ENCODE measurements at regions not wholly inside any gene's neighbourhood (a gene's known extent, or its start where the extent isn't known, plus 50 kb on each side); places are given as distances from the start of the nearest gene placed in this dataset.

- Histone ChIP-seq H3K27me3 (ENCODE audit: control insufficient read depth, insufficient read depth, low read length) (peaks cover 9% of the 10 kb centered on the region), H3K36me3 (ENCODE audit: control insufficient read depth, insufficient read depth, low read length) (no peaks in the 10 kb centered on the region), H3K4me3 (ENCODE audit: low read depth, low read length) (peak overlapping the region; percentile 10)
- TF ChIP-seq CTCF (IDR thresholded peaks at IDR 0.05; ENCODE audit: insufficient read depth, low read depth, low read length): no peak
- no peak for DNase-seq (ENCODE audit: low read depth)
- CTCF ChIA-PET: interaction anchor here (0.6 to 1.3 kb wide), 4 partner anchors 11 to 367 kb away, joined by 3 read pairs; no protein-coding TSS in a partner anchor
- POLR2A ChIA-PET: no interaction called here
Observed at GRCh38 chr13:27006519-27007161, 165.0 kb downstream of the USP12 start.

GRCh38 chr13:27005976-27006518, 165.6 kb downstream of the USP12 start:
- ChIA-PET POLR2A (no interaction called here), CTCF (interaction anchor here (0.6 to 1.3 kb wide), 5 partner anchors 10 to 368 kb away, joined by 3 read pairs; no protein-coding TSS in a partner anchor)
- H3K4me3 ChIP-seq (ENCODE audit: low read depth, low read length): no peak overlapping the region
- no peak for DNase-seq (ENCODE audit: low read depth)
- H3K27me3 ChIP-seq (ENCODE audit: control insufficient read depth, insufficient read depth, low read length): peaks cover 14% of the 10 kb centered on the region
- H3K36me3 ChIP-seq (ENCODE audit: control insufficient read depth, insufficient read depth, low read length): no peaks in the 10 kb centered on the region
- no peak for TF ChIP-seq CTCF (IDR thresholded peaks at IDR 0.05; ENCODE audit: insufficient read depth, low read depth, low read length)

GRCh38 chr13:27005556-27005955, 166.1 kb downstream of the USP12 start:
- DNase-seq (ENCODE audit: low read depth): no peak
- POLR2A ChIA-PET: interaction anchor here (0.7 kb wide), 1 partner anchor 38 kb away, joined by 5 read pairs; no protein-coding TSS in a partner anchor
- Histone ChIP-seq H3K27me3 (ENCODE audit: control insufficient read depth, insufficient read depth, low read length) (peaks cover 14% of the 10 kb centered on the region), H3K36me3 (ENCODE audit: control insufficient read depth, insufficient read depth, low read length) (no peaks in the 10 kb centered on the region), H3K4me3 (ENCODE audit: low read depth, low read length) (no peak overlapping the region)
- CTCF ChIA-PET: interaction anchor here (0.6 to 1.3 kb wide), 3 partner anchors 10 to 269 kb away, joined by 3 read pairs; no protein-coding TSS in a partner anchor
- TF ChIP-seq CTCF (IDR thresholded peaks at IDR 0.05; ENCODE audit: insufficient read depth, low read depth, low read length): no peak

- DNase-seq (ENCODE audit: low read depth): no peak
- CTCF ChIA-PET: no interaction called here
- POLR2A ChIA-PET: no interaction called here
- no peak for TF ChIP-seq CTCF (IDR thresholded peaks at IDR 0.05; ENCODE audit: insufficient read depth, low read depth, low read length)
- H3K36me3 ChIP-seq (ENCODE audit: control insufficient read depth, insufficient read depth, low read length): no peaks in the 10 kb centered on the region
- H3K27me3 ChIP-seq (ENCODE audit: control insufficient read depth, insufficient read depth, low read length): peaks cover 14% of the 10 kb centered on the region
- H3K4me3 ChIP-seq (ENCODE audit: low read depth, low read length): no peak overlapping the region
Observed at GRCh38 chr13:27004866-27005265, 166.7 kb downstream of the USP12 start.

GRCh38 chr13:27004326-27004725, 167.3 kb downstream of the USP12 start:
- no peak for DNase-seq (ENCODE audit: low read depth)
- ChIA-PET POLR2A (no interaction called here), CTCF (no interaction called here)
- Histone ChIP-seq H3K27me3 (ENCODE audit: control insufficient read depth, insufficient read depth, low read length) (peaks cover 16% of the 10 kb centered on the region), H3K4me3 (ENCODE audit: low read depth, low read length) (no peak overlapping the region), H3K36me3 (ENCODE audit: control insufficient read depth, insufficient read depth, low read length) (no peaks in the 10 kb centered on the region)
- no peak for TF ChIP-seq CTCF (IDR thresholded peaks at IDR 0.05; ENCODE audit: insufficient read depth, low read depth, low read length)
